Osteoblast (primary cell): ENCODE measurements at regions not wholly inside any gene's neighbourhood (a gene's known extent, or its start where the extent isn't known, plus 50 kb on each side); places are given as distances from the start of the nearest gene placed in this dataset.

Experiments used
- DNase-seq: peaks from one replicate; pipeline ENCODE4 v3.0.0; 2011; ENCODE audit warnings: low spot score, mixed read lengths; ENCODE audit not compliant: insufficient read length; ENCODE audit errors: missing footprints
- H2AFZ ChIP-seq: 2 replicates; pipeline ENCODE4 v1.6.0; 2011; ENCODE audit warnings: mild to moderate bottlenecking, low read length
- H3K27ac ChIP-seq: 2 replicates; pipeline ENCODE4 v1.5.1; 2011; ENCODE audit warnings: mild to moderate bottlenecking, low read depth, low read length, moderate library complexity
- H3K27me3 ChIP-seq: 2 replicates; pipeline ENCODE4 v1.6.0; 2012; ENCODE audit warnings: mild to moderate bottlenecking, control low read depth, inconsistent platforms, low read length, moderate library complexity; ENCODE audit not compliant: insufficient read depth
- H3K36me3 ChIP-seq: 2 replicates; pipeline ENCODE4 v1.5.1; 2011; ENCODE audit warnings: mild to moderate bottlenecking, low read length, control low read depth, moderate library complexity; ENCODE audit not compliant: insufficient read depth
- H3K4me1 ChIP-seq: 2 replicates; pipeline ENCODE4 v1.5.1; 2011; ENCODE audit warnings: mild to moderate bottlenecking, low read length, control low read depth, moderate library complexity; ENCODE audit not compliant: insufficient read depth
- H3K4me2 ChIP-seq: 2 replicates; pipeline ENCODE4 v1.6.0; 2011; ENCODE audit warnings: mild to moderate bottlenecking, low read length; ENCODE audit not compliant: insufficient read depth
- H3K4me3 ChIP-seq: fragments of 200-600 bp; sonication (generic); 3 replicates; pipeline ENCODE4 v1.5.1; 2012; ENCODE audit warnings: mild to moderate bottlenecking, low read length, inconsistent platforms; ENCODE audit not compliant: insufficient read depth
- H3K79me2 ChIP-seq: 2 replicates; pipeline ENCODE4 v1.6.0; 2012; ENCODE audit warnings: mild to moderate bottlenecking, low read length, control low read depth, inconsistent platforms; ENCODE audit not compliant: insufficient read depth
- H3K9me3 ChIP-seq: 2 replicates; pipeline ENCODE4 v1.5.1; 2011; ENCODE audit warnings: low read depth, low read length, control low read depth
- H4K20me1 ChIP-seq: 2 replicates; pipeline ENCODE4 v1.6.0; 2012; ENCODE audit warnings: mild to moderate bottlenecking, low read length, control low read depth; ENCODE audit not compliant: insufficient read depth
- TF ChIP-seq, protein P1 (sequence below): IDR thresholded peaks from 2 replicates; pipeline ENCODE4 v1.5.1; 2011; ENCODE audit warnings: mild to moderate bottlenecking, low read depth, low read length, moderate library complexity; ENCODE audit errors: extremely low read depth

DNA sequence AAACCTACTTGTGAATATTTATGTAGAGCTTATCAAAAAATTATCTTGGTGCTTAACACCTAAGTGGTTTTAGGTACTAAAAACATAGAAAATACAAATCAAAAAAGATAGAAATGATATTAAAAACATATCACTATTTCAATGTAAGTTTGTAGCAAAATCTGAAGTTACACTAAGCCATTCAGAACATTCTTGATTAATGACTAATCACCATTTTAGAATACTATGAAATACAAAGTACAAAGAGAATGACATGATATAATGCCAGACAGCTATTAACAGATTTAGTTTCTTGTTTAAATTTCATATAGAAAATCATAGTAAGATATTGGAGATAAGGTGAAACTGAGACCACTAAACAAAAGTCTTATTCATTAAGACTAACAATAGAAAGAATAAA is 169.7 kb upstream of the AGTR1 start:
- Histone ChIP-seq H3K36me3 (no peaks in the 10 kb centered on the region), H3K4me1 (no peaks in the 10 kb centered on the region), H2AFZ (no peak overlapping the region), H3K9me3 (no peaks in the 10 kb centered on the region), H4K20me1 (no peaks in the 10 kb centered on the region), H3K4me3 (no peak overlapping the region), H3K79me2 (no peaks in the 10 kb centered on the region), H3K27ac (no peak overlapping the region), H3K4me2 (no peak overlapping the region), H3K27me3 (no peaks in the 10 kb centered on the region)
- no peak for DNase-seq
- TF ChIP-seq, protein P1, sequence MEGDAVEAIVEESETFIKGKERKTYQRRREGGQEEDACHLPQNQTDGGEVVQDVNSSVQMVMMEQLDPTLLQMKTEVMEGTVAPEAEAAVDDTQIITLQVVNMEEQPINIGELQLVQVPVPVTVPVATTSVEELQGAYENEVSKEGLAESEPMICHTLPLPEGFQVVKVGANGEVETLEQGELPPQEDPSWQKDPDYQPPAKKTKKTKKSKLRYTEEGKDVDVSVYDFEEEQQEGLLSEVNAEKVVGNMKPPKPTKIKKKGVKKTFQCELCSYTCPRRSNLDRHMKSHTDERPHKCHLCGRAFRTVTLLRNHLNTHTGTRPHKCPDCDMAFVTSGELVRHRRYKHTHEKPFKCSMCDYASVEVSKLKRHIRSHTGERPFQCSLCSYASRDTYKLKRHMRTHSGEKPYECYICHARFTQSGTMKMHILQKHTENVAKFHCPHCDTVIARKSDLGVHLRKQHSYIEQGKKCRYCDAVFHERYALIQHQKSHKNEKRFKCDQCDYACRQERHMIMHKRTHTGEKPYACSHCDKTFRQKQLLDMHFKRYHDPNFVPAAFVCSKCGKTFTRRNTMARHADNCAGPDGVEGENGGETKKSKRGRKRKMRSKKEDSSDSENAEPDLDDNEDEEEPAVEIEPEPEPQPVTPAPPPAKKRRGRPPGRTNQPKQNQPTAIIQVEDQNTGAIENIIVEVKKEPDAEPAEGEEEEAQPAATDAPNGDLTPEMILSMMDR: no peak

DNA sequence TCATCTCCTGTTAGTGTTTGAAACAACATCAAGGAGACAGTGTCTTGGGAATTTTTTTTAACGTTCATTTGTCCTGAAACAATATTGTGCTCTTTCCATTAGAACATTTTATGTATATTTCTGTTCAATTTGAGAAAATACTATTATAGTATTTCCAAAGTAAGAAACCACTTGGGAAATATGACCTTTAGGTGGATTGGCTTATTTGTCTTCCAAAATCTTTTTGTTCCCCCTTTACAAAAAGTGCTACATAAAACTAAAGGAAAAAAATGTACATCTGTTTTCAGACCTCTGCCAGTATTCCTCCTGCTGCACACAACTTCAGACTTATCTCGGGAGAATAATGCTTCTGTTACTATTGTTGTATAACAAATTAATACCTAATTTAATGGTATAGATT is 165.9 kb upstream of the AGTR1 start:
- H3K4me2 ChIP-seq: no peak overlapping the region
- no peaks in the 10 kb centered on the region for H4K20me1 ChIP-seq
- no peaks in the 10 kb centered on the region for H3K4me1 ChIP-seq
- DNase-seq: no peak
- H3K36me3 ChIP-seq: no peaks in the 10 kb centered on the region
- no peak overlapping the region for H2AFZ ChIP-seq
- H3K27ac ChIP-seq: no peak overlapping the region
- H3K4me3 ChIP-seq: no peak overlapping the region
- H3K79me2 ChIP-seq: no peaks in the 10 kb centered on the region
- no peaks in the 10 kb centered on the region for H3K9me3 ChIP-seq
- no peaks in the 10 kb centered on the region for H3K27me3 ChIP-seq
- TF ChIP-seq, protein P1: no peak

DNA sequence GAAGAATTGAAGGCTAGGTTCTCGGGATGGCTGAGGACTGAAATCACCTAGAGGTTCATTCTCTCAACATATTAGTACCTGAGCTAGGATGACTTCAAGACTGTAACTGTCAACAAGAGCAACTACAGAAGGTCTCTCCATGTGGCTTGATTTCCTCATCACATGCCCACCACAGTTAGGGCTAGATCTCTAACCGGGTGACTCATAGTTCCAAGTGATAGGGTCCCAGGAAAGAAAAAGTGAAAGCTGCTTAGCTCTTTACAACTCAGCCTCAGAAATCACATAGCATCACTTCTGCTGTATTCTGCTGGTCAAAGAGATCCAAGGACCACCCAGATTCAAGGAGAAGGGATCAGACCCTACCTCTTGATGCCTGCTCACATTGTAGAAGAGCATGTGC is 165.4 kb upstream of the AGTR1 start:
- Histone ChIP-seq H3K79me2 (no peaks in the 10 kb centered on the region), H3K9me3 (no peaks in the 10 kb centered on the region), H2AFZ (no peak overlapping the region), H3K27me3 (no peaks in the 10 kb centered on the region), H3K4me2 (no peak overlapping the region), H3K27ac (no peak overlapping the region), H3K4me3 (no peak overlapping the region), H4K20me1 (no peaks in the 10 kb centered on the region), H3K4me1 (no peaks in the 10 kb centered on the region), H3K36me3 (no peaks in the 10 kb centered on the region)
- DNase-seq: no peak
- TF ChIP-seq, protein P1: no peak

DNA sequence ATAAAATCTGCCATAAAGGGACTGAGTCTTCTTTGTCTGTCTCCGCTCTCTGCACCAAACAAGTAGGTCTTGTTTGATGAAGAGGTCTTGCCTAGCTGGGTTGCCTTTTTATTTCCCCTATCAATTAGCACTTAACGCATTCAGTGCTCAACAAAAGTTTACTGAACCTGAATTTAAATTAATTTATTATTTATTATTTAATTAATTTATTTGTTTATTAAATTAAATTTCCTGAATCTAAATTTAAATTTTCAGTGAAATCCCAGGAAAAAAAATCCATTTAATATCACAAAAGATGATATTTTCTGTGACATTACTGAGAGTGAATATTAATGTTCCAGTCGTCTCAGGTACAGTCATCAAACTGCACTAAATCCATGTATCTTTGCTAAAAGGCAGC is 164.9 kb upstream of the AGTR1 start:
- H4K20me1 ChIP-seq: no peaks in the 10 kb centered on the region
- DNase-seq: no peak
- no peak overlapping the region for H3K27ac ChIP-seq
- no peaks in the 10 kb centered on the region for H3K27me3 ChIP-seq
- no peaks in the 10 kb centered on the region for H3K9me3 ChIP-seq
- H3K36me3 ChIP-seq: no peaks in the 10 kb centered on the region
- TF ChIP-seq, protein P1: no peak
- no peak overlapping the region for H3K4me2 ChIP-seq
- H3K4me3 ChIP-seq: no peak overlapping the region
- no peak overlapping the region for H2AFZ ChIP-seq
- H3K79me2 ChIP-seq: no peaks in the 10 kb centered on the region
- H3K4me1 ChIP-seq: no peaks in the 10 kb centered on the region
